Sigmoid colon (tissue), 6 donors: ENCODE measurements at regions not wholly inside any gene's neighbourhood (a gene's known extent, or its start where the extent isn't known, plus 50 kb on each side); places are given as distances from the start of the nearest gene placed in this dataset.

Experiments used
- DNase-seq: peaks from one replicate; pipeline ENCODE4 v3.0.0-alpha.2; 2019
- H3K27ac ChIP-seq, 4 donors: fragments of 200-600 bp; sonication (generic); one replicate each; pipeline ENCODE4 v1.5.1; 2016 to 2019; ENCODE audit warnings: mild to moderate bottlenecking in 1 of 4
- H3K27me3 ChIP-seq, 3 donors: fragments of 200-600 bp; sonication (generic); one replicate each; pipeline ENCODE4 v1.5.1; 2019; ENCODE audit warnings: mild to moderate bottlenecking in 1 of 3
- H3K36me3 ChIP-seq, 4 donors: fragments of 200-600 bp; sonication (generic); one replicate each; pipeline ENCODE4 v1.5.1; 2016 to 2019
- H3K4me1 ChIP-seq, 4 donors: fragments of 200-600 bp; sonication (generic); one replicate each; pipeline ENCODE4 v1.5.1; 2017 to 2019
- H3K4me3 ChIP-seq, 4 donors: fragments of 200-600 bp; sonication (generic); one replicate each; pipeline ENCODE4 v1.5.1; 2017 to 2019; ENCODE audit warnings: mild to moderate bottlenecking in 2 of 4, moderate library complexity in 1 of 4
- H3K9me3 ChIP-seq, 4 donors: fragments of 200-600 bp in 3 of 4; sonication (generic) in 3 of 4; one replicate each; pipeline versions ENCODE4 v1.5.1 to v1.6.1; 2013 to 2019
- CTCF ChIP-seq, 4 experiments: fragments of 450-650 bp in 3 of 4; fragments of 200-600 bp in 1 of 4; IDR thresholded peaks; one replicate each; pipeline ENCODE4 v1.5.1; 2016 to 2019; ENCODE audit warnings: antibody characterized with exemption in 4 of 4, mild to moderate bottlenecking in 3 of 4, moderate library complexity in 2 of 4
- EP300 ChIP-seq, 4 donors: sonication (generic); formaldehyde crosslinking; IDR thresholded peaks; one replicate each; pipeline ENCODE4 v1.6.1; 2017; ENCODE audit warnings: antibody characterized with exemption in 4 of 4
- POLR2A ChIP-seq, 2 donors: fragments of 450-650 bp; IDR thresholded peaks; one replicate each; pipeline ENCODE4 v1.6.1; 2016; ENCODE audit warnings: antibody characterized with exemption in 2 of 2, mild to moderate bottlenecking in 2 of 2, moderate library complexity in 2 of 2
- POLR2AphosphoS5 ChIP-seq, 4 donors: sonication (generic); formaldehyde crosslinking; IDR thresholded peaks; one replicate each; pipeline ENCODE4 v1.6.1; 2017; ENCODE audit warnings: antibody characterized with exemption in 4 of 4
- WGBS, 2 donors: extraction: QIAGEN DNeasy Blood & Tissue Kit; methylation state at CpG; one replicate each; pipeline ENCODE4 v1.1.7; 2013; 5-methylcytosine and 5-hydroxymethylcytosine counted together
- intact Hi-C: fragments of 100-400 bp; cut with DNase I; formaldehyde crosslinking; loops from one replicate; pipeline ENCODE4 v1.15.1; 2023
- donor health status: healthy with polysubstance abuse.
- donor health status: healthy.

DNA sequence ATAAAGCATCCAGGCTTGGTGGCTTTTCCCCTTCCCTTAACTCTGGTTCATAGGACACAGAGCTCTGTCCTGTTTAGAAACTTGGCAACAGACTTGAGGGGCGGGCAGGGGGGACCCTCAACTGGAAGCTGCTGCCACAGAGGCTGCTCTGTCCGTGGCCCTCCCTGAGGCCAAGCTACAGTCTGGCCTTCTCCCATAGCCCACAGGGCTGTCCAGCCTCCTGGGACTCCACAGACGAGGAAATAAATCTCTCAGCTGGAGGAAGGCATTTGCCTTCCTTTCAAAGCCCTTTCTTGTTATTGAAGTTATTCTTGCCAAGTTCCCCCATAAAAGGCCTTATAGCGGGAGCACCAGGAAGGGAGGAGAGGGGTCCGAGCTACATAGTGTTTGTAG lies 248.8 kb upstream of the TPM1 start:
- H3K4me3 ChIP-seq: no peak overlapping the region
- H3K4me1 ChIP-seq: peaks cover 0 to 16% (median 8%) of the 10 kb centered on the region in 4 donors
- no peaks in the 10 kb centered on the region for H3K9me3 ChIP-seq
- H3K27ac ChIP-seq: no peak overlapping the region
- 73 to 82% methylated on average over 5 of the region's 5 CpGs for WGBS, 2 donors
- intact Hi-C loops: no loop called here
- no peak for DNase-seq
- H3K36me3 ChIP-seq: peaks cover 0 to 17% (median 7%) of the 10 kb centered on the region in 4 donors
- H3K27me3 ChIP-seq: no peaks in the 10 kb centered on the region
- TF ChIP-seq EP300 (IDR thresholded peaks at IDR 0.05) (no peak), CTCF (IDR thresholded peaks at IDR 0.05) (no peak), POLR2A (IDR thresholded peaks at IDR 0.05) (no peak), POLR2AphosphoS5 (IDR thresholded peaks at IDR 0.05) (no peak)

DNA sequence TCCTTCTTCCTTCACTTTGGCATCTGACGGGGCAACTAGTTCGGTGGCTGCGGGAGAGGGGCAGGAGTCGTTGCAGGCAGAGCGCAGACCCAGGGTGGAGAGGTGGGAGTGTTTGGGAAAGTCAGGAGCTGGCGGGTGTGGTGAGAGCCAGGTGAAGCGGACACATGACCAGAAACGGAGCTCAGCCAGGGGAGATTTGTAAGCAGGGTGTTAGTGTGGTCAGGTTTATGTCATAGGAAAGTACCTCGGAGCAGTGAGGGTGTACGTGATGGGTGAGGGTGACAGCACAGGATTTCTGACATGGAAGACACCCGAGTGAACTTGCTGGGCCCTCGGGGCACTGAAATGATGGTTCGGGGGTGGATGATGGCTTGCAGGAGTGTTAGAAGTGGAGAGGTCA lies 247.4 kb upstream of the TPM1 start:
- WGBS, 2 donors: 89 to 91% methylated on average over 13 of the region's 13 CpGs
- Histone ChIP-seq H3K27ac (no peak overlapping the region), H3K9me3 (no peaks in the 10 kb centered on the region), H3K36me3 (peaks cover 0 to 17% (median 7%) of the 10 kb centered on the region in 4 donors), H3K27me3 (no peaks in the 10 kb centered on the region), H3K4me1 (peaks cover 0 to 16% (median 8%) of the 10 kb centered on the region in 4 donors), H3K4me3 (no peak overlapping the region)
- TF ChIP-seq POLR2A (IDR thresholded peaks at IDR 0.05): no peak
- no peak for TF ChIP-seq EP300 (IDR thresholded peaks at IDR 0.05)
- TF ChIP-seq POLR2AphosphoS5 (IDR thresholded peaks at IDR 0.05): no peak
- TF ChIP-seq CTCF (IDR thresholded peaks at IDR 0.05): no peak
- DNase-seq: no peak
- intact Hi-C loops: no loop called here

GRCh38 chr15:62795700-62796695 lies 246.5 kb upstream of the TPM1 start:
- no peak overlapping the region for H3K4me3 ChIP-seq
- intact Hi-C loops: no loop called here
- DNase-seq: no peak
- 95% methylated on average over 20 of the region's 20 CpGs for WGBS, 2 donors
- H3K36me3 ChIP-seq: peaks cover 0 to 24% (median 7%) of the 10 kb centered on the region in 4 donors
- H3K9me3 ChIP-seq: no peaks in the 10 kb centered on the region
- TF ChIP-seq CTCF (IDR thresholded peaks at IDR 0.05) (no peak), POLR2A (IDR thresholded peaks at IDR 0.05) (no peak)
- H3K27me3 ChIP-seq: no peaks in the 10 kb centered on the region
- no peak overlapping the region for H3K27ac ChIP-seq
- peaks cover 0 to 16% (median 8%) of the 10 kb centered on the region in 4 donors for H3K4me1 ChIP-seq

DNA sequence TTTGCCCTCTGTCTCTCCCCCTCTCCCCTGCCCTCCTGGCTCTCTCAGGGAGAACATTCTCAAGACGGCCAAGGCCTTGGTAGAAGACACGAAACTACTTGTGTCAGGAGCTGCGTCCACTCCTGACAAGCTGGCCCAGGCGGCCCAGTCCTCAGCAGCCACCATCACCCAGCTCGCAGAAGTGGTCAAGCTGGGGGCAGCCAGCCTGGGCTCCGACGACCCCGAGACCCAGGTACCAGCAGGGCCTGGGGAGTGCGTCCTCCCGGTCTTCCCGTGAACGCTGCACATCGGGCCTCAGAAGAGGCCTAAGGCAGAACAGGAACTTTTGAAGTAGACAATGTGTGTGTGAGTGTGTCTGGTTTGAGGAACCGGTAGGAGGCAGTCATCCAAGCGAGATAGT lies 245.4 kb upstream of the TPM1 start:
- TF ChIP-seq EP300 (IDR thresholded peaks at IDR 0.05) (no peak), POLR2A (IDR thresholded peaks at IDR 0.05) (no peak), POLR2AphosphoS5 (IDR thresholded peaks at IDR 0.05) (no peak), CTCF (IDR thresholded peaks at IDR 0.05) (no peak)
- H3K36me3 ChIP-seq: peaks cover 0 to 25% (median 7%) of the 10 kb centered on the region in 4 donors
- H3K4me1 ChIP-seq: peaks cover 0 to 16% (median 8%) of the 10 kb centered on the region in 4 donors
- no peaks in the 10 kb centered on the region for H3K9me3 ChIP-seq
- H3K27ac ChIP-seq: no peak overlapping the region
- whole genome bisulfite sequencing, 2 donors: 95 to 96% methylated on average over 15 of the region's 15 CpGs
- no peaks in the 10 kb centered on the region for H3K27me3 ChIP-seq
- intact Hi-C loops: no loop called here
- no peak for DNase-seq
- no peak overlapping the region for H3K4me3 ChIP-seq
